ENCODE measurements at regions not wholly inside any gene's neighbourhood (a gene's known extent, or its start where the extent isn't known, plus 50 kb on each side); places are given as distances from the start of the nearest gene placed in this dataset.

DNA sequence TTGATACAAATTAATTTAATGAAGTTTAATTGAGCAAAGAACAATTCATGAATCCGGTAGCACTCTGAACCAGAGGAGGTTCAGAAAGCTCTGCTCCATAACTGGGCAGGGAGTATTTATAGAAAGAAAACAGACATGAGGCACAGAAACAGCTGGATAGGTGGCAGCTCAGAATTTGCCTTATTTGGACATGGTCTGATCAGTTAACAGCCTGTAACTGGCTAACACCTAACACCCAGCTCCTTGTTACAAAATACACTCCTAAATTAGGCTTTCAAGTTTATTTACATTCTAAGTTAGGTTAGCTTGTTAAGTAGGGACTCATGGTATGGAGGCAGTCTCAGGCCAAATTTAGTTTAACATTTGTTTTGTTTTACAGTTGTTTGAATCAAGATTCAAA is 67.8 kb upstream of the TMCC3 start:
- no peaks in the 10 kb centered on the region for H3K9me2 ChIP-seq
- no peaks in the 10 kb centered on the region for H3K79me2 ChIP-seq (ENCODE audit: insufficient read depth)
- WGBS (ENCODE audit: low lambda C conversion rate): 65% methylated on average over 1 of the region's 1 CpG
- no peak overlapping the region for H3K4me2 ChIP-seq
- H3K4me1 ChIP-seq (ENCODE audit: control insufficient read depth in 1 of 2, insufficient read depth in 2 of 2, low read depth in 1 of 2, low read length in 1 of 2): peaks cover 0 to 4% of the 10 kb centered on the region in 2 experiments; a peak in 2 of 4 replicates
- POLR2A ChIA-PET: no interaction called here
- no peaks in the 10 kb centered on the region for H3K9me3 ChIP-seq
- H3F3A ChIP-seq (replicated peaks; ENCODE audit: insufficient read depth): no peaks in the 10 kb centered on the region
- no peaks in the 10 kb centered on the region for H3K36me3 ChIP-seq (replicated peaks in 1 of 2; ENCODE audit: control insufficient read depth in 1 of 2, insufficient read depth in 2 of 2, low read length in 1 of 2)
- CTCF ChIA-PET: interaction anchor here (0.9 kb wide), 1 partner anchor 68 kb away, joined by 3 read pairs; the partner anchor contains the start of gene TMCC3
- H3K27me3 ChIP-seq (ENCODE audit: insufficient read depth): no peaks in the 10 kb centered on the region
- H3K4me3 ChIP-seq (ENCODE audit: low read depth in 2 of 2, low read length in 1 of 2): no peak overlapping the region
- H4K20me1 ChIP-seq (ENCODE audit: insufficient read depth): no peaks in the 10 kb centered on the region
- DNase-seq: no peak
- no peak overlapping the region for H2AFZ ChIP-seq (ENCODE audit: low read depth)
- H3K9ac ChIP-seq: no peak overlapping the region
- no peak for TF ChIP-seq RFX5 (IDR thresholded peaks at IDR 0.05; ENCODE audit: low read length)
- TF ChIP-seq, protein P1, sequence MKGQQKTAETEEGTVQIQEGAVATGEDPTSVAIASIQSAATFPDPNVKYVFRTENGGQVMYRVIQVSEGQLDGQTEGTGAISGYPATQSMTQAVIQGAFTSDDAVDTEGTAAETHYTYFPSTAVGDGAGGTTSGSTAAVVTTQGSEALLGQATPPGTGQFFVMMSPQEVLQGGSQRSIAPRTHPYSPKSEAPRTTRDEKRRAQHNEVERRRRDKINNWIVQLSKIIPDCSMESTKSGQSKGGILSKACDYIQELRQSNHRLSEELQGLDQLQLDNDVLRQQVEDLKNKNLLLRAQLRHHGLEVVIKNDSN (IDR thresholded peaks at IDR 0.05; ENCODE audit: borderline replicate concordance, low read depth): no peak
- TF ChIP-seq TEAD4 (IDR thresholded peaks at IDR 0.05; ENCODE audit: borderline replicate concordance, insufficient read depth): no peak
- TF ChIP-seq JUND (IDR thresholded peaks at IDR 0.05): no peak
- TF ChIP-seq GABPA (IDR thresholded peaks at IDR 0.05; ENCODE audit: low read depth): no peak
- TF ChIP-seq, protein P2, sequence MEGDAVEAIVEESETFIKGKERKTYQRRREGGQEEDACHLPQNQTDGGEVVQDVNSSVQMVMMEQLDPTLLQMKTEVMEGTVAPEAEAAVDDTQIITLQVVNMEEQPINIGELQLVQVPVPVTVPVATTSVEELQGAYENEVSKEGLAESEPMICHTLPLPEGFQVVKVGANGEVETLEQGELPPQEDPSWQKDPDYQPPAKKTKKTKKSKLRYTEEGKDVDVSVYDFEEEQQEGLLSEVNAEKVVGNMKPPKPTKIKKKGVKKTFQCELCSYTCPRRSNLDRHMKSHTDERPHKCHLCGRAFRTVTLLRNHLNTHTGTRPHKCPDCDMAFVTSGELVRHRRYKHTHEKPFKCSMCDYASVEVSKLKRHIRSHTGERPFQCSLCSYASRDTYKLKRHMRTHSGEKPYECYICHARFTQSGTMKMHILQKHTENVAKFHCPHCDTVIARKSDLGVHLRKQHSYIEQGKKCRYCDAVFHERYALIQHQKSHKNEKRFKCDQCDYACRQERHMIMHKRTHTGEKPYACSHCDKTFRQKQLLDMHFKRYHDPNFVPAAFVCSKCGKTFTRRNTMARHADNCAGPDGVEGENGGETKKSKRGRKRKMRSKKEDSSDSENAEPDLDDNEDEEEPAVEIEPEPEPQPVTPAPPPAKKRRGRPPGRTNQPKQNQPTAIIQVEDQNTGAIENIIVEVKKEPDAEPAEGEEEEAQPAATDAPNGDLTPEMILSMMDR (IDR thresholded peaks at IDR 0.05): no peak
- TF ChIP-seq RCOR1 (IDR thresholded peaks at IDR 0.05; ENCODE audit: low read length): no peak
- TF ChIP-seq FOXJ3 (CRISPR knock-in tag; IDR thresholded peaks at IDR 0.05): no peak
- TF ChIP-seq TAF1 (IDR thresholded peaks at IDR 0.05; ENCODE audit: borderline replicate concordance, low read depth, low read length): no peak
- no peak overlapping the region for H3K27ac ChIP-seq (ENCODE audit: low read depth in 2 of 2, low read length in 1 of 2)

DNA sequence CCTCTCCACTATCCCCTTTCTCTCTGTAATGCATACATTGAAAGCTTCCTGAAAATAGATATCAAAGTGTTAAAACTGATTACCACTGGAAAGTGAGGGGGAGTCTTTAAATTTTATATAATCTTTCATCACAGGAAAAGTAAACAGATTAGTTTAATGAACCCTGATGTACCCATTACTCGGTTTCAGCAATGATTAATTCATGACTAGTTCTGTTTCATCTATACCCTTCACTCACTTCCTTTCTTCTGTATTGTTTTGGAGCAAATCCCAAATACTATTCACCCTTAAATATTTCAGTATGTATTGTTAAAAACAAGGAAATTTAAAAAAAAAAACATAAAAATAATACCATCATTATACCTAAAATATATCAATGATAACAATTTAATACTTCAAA is 67.3 kb upstream of the TMCC3 start:
- WGBS (ENCODE audit: low lambda C conversion rate): 9% methylated on average over 1 of the region's 1 CpG

More for the DNA sequence above, 67.3 kb upstream of the TMCC3 start:
- CTCF ChIA-PET: interaction anchor here (1.3 kb wide), 1 partner anchor 39 kb away, joined by 3 read pairs; no protein-coding TSS in a partner anchor
- Histone ChIP-seq H3K27me3 (ENCODE audit: insufficient read depth) (no peaks in the 10 kb centered on the region), H3F3A (replicated peaks; ENCODE audit: insufficient read depth) (no peaks in the 10 kb centered on the region), H3K79me2 (ENCODE audit: insufficient read depth) (no peaks in the 10 kb centered on the region), H3K4me1 (ENCODE audit: control insufficient read depth in 1 of 2, insufficient read depth in 2 of 2, low read depth in 1 of 2, low read length in 1 of 2) (peaks cover 0 to 5% of the 10 kb centered on the region in 2 experiments; a peak in 2 of 4 replicates), H2AFZ (ENCODE audit: low read depth) (no peak overlapping the region), H3K9me2 (no peaks in the 10 kb centered on the region), H3K9ac (no peak overlapping the region), H4K20me1 (ENCODE audit: insufficient read depth) (no peaks in the 10 kb centered on the region), H3K4me3 (ENCODE audit: low read depth in 2 of 2, low read length in 1 of 2) (no peak overlapping the region), H3K27ac (ENCODE audit: low read depth in 2 of 2, low read length in 1 of 2) (no peak overlapping the region), H3K9me3 (no peaks in the 10 kb centered on the region), H3K36me3 (replicated peaks in 1 of 2; ENCODE audit: control insufficient read depth in 1 of 2, insufficient read depth in 2 of 2, low read length in 1 of 2) (no peaks in the 10 kb centered on the region), H3K4me2 (no peak overlapping the region)
- TF ChIP-seq MEF2A (IDR thresholded peaks at IDR 0.05; ENCODE audit: borderline replicate concordance, low read depth) (no peak), GATA2 (CRISPR knock-in tag; IDR thresholded peaks at IDR 0.05) (no peak), GABPA (IDR thresholded peaks at IDR 0.05; ENCODE audit: low read depth) (no peak), JUND (IDR thresholded peaks at IDR 0.05) (no peak), MXI1 (IDR thresholded peaks at IDR 0.05; ENCODE audit: low read depth, low read length) (no peak), NFIC (IDR thresholded peaks at IDR 0.05; ENCODE audit: borderline replicate concordance) (no peak), RFX5 (IDR thresholded peaks at IDR 0.05; ENCODE audit: low read length) (no peak), SMC3 (IDR thresholded peaks at IDR 0.05; ENCODE audit: low read depth, low read length) (no peak)
- TF ChIP-seq, protein P2 (IDR thresholded peaks at IDR 0.05): no peak
- DNase-seq: no peak
- POLR2A ChIA-PET: no interaction called here

Measured in SK-N-SH (cell line).